ENCODE measurements at regions not wholly inside any gene's neighbourhood (a gene's known extent, or its start where the extent isn't known, plus 50 kb on each side); places are given as distances from the start of the nearest gene placed in this dataset.

DNA sequence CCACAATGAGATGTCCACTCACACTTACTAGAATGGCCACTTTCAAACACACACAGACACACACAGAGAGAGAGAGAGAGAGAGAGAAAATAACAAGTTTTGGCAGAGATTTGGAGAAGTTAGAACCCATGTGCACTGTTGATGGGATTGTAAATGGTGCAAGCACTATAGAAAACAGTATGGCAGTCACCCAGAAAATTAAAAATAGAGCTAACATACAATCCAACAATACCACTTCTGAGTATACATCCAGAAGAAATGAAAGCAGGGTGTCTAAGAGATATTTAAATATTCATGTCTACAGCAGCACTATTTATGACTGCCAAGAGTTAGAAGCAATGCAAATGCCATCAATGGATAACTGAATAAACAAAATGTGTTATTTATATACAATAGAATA, 359.9 kb upstream of the COX7C start:
- TF ChIP-seq KLF6 (CRISPR knock-in tag; IDR thresholded peaks at IDR 0.05): no peak
- TF ChIP-seq, protein P1, sequence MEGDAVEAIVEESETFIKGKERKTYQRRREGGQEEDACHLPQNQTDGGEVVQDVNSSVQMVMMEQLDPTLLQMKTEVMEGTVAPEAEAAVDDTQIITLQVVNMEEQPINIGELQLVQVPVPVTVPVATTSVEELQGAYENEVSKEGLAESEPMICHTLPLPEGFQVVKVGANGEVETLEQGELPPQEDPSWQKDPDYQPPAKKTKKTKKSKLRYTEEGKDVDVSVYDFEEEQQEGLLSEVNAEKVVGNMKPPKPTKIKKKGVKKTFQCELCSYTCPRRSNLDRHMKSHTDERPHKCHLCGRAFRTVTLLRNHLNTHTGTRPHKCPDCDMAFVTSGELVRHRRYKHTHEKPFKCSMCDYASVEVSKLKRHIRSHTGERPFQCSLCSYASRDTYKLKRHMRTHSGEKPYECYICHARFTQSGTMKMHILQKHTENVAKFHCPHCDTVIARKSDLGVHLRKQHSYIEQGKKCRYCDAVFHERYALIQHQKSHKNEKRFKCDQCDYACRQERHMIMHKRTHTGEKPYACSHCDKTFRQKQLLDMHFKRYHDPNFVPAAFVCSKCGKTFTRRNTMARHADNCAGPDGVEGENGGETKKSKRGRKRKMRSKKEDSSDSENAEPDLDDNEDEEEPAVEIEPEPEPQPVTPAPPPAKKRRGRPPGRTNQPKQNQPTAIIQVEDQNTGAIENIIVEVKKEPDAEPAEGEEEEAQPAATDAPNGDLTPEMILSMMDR (CRISPR knock-in tag; IDR thresholded peaks at IDR 0.05): no peak
- no peak for TF ChIP-seq WIZ (CRISPR knock-in tag; IDR thresholded peaks at IDR 0.05)

Measured in HepG2 (cell line).